ENCODE measurements at regions not wholly inside any gene's neighbourhood (a gene's known extent, or its start where the extent isn't known, plus 50 kb on each side); places are given as distances from the start of the nearest gene placed in this dataset.

- TF ChIP-seq CTCF (IDR thresholded peaks at IDR 0.05 in 4 of 5, conservative IDR thresholded peaks at IDR 0.05 in 1 of 5) = no peak
- no peak for TF ChIP-seq POLR2A (IDR thresholded peaks at IDR 0.05)
Observed at GRCh38 chr9:14482856-14483255, 168.9 kb upstream of the NFIB start.

Measured in gastrocnemius medialis (tissue), 4 donors.